H9 (cell line): ENCODE measurements at regions not wholly inside any gene's neighbourhood (a gene's known extent, or its start where the extent isn't known, plus 50 kb on each side); places are given as distances from the start of the nearest gene placed in this dataset.

Experiments used
- DNase-seq: peaks from one replicate; pipeline ENCODE4 v3.0.0-alpha.2; 2017
- H2AFZ ChIP-seq: one replicate; pipeline ENCODE4 v1.6.1; 2013; ENCODE audit warnings: mild to moderate bottlenecking, low read length, control low read depth, moderate library complexity
- H2AK5ac ChIP-seq: 2 replicates; pipeline ENCODE4 v1.6.1; 2013; ENCODE audit warnings: low read length, control low read depth, mixed read lengths; ENCODE audit not compliant: insufficient read length
- H2BK120ac ChIP-seq: one replicate; pipeline ENCODE4 v1.6.1; 2013; ENCODE audit warnings: low read depth, mild to moderate bottlenecking, low read length, control low read depth, inconsistent platforms; ENCODE audit not compliant: poor library complexity, severe bottlenecking
- H2BK12ac ChIP-seq: 2 replicates; pipeline ENCODE4 v1.6.1; 2013; ENCODE audit warnings: low read length, control low read depth, mixed read lengths, low read depth; ENCODE audit not compliant: insufficient read length
- H2BK15ac ChIP-seq: 2 replicates; pipeline ENCODE4 v1.6.1; 2013; ENCODE audit warnings: low read depth, low read length, control low read depth
- H2BK20ac ChIP-seq: one replicate; pipeline ENCODE4 v1.6.1; 2013; ENCODE audit warnings: low read depth, mild to moderate bottlenecking, low read length, control low read depth, inconsistent platforms; ENCODE audit not compliant: poor library complexity, severe bottlenecking
- H2BK5ac ChIP-seq: 2 replicates; pipeline ENCODE4 v1.6.1; 2013; ENCODE audit warnings: low read length, control low read depth, mixed read lengths; ENCODE audit not compliant: insufficient read length
- H3K14ac ChIP-seq: 2 replicates; pipeline ENCODE4 v1.6.1; 2013; ENCODE audit warnings: low read length, control low read depth; ENCODE audit not compliant: insufficient read depth
- H3K18ac ChIP-seq: 2 replicates; pipeline ENCODE4 v1.6.1; 2013; ENCODE audit warnings: low read depth, mild to moderate bottlenecking, mixed read lengths, low read length, control low read depth; ENCODE audit not compliant: insufficient read length
- H3K23ac ChIP-seq: 2 replicates; pipeline ENCODE4 v1.6.1; 2013; ENCODE audit warnings: low read length, control low read depth, mixed read lengths, low read depth; ENCODE audit not compliant: insufficient read length
- H3K23me2 ChIP-seq: 2 replicates; pipeline ENCODE4 v1.6.1; 2013; ENCODE audit warnings: low read depth, mild to moderate bottlenecking, mixed read lengths, low read length, control low read depth; ENCODE audit not compliant: insufficient read length, poor library complexity, severe bottlenecking
- H3K27ac ChIP-seq: 2 replicates; pipeline ENCODE4 v1.5.1; 2013; ENCODE audit warnings: low read length, control low read depth, mixed read lengths, low read depth; ENCODE audit not compliant: insufficient read length
- H3K27me3 ChIP-seq: 2 replicates; pipeline ENCODE4 v1.6.1; 2013; ENCODE audit warnings: low read length, control low read depth, inconsistent platforms; ENCODE audit not compliant: insufficient read depth
- H3K4ac ChIP-seq: 2 replicates; pipeline ENCODE4 v1.6.1; 2013; ENCODE audit warnings: low read depth, mild to moderate bottlenecking, control low read depth, inconsistent platforms, low read length, moderate library complexity
- H3K4me1 ChIP-seq: 2 replicates; pipeline ENCODE4 v1.6.1; 2013; ENCODE audit warnings: low read length, control low read depth, inconsistent platforms; ENCODE audit not compliant: insufficient read depth
- H3K4me2 ChIP-seq: 2 replicates; pipeline ENCODE4 v1.6.1; 2013; ENCODE audit warnings: low read length, control low read depth, mixed read lengths; ENCODE audit not compliant: insufficient read length, insufficient read depth
- H3K56ac ChIP-seq: 2 replicates; pipeline ENCODE4 v1.6.1; 2013; ENCODE audit warnings: low read depth, mild to moderate bottlenecking, mixed read lengths, low read length, control low read depth; ENCODE audit not compliant: insufficient read length
- H3K79me1 ChIP-seq: 2 replicates; pipeline ENCODE4 v1.6.1; 2013; ENCODE audit warnings: low read depth, mild to moderate bottlenecking, moderate library complexity, low read length, control low read depth, inconsistent platforms; ENCODE audit not compliant: insufficient read depth, poor library complexity, severe bottlenecking
- H3K79me2 ChIP-seq: 2 replicates; pipeline ENCODE4 v1.6.1; 2013; ENCODE audit warnings: low read length, control low read depth, inconsistent platforms; ENCODE audit not compliant: insufficient read depth
- H3K9ac ChIP-seq: 2 replicates; pipeline ENCODE4 v1.6.1; 2013; ENCODE audit warnings: low read length, control low read depth, mixed read lengths; ENCODE audit not compliant: insufficient read length; ENCODE audit errors: extremely low read depth
- H3K9me3 ChIP-seq: one replicate; pipeline ENCODE4 v1.6.1; 2013; ENCODE audit warnings: low read depth, low read length, inconsistent platforms; ENCODE audit not compliant: control insufficient read depth
- H3T11ph ChIP-seq: one replicate; pipeline ENCODE4 v1.6.1; 2013; ENCODE audit warnings: mild to moderate bottlenecking, low read length, control low read depth, inconsistent platforms
- H4K20me1 ChIP-seq: one replicate; pipeline ENCODE4 v1.6.1; 2013; ENCODE audit not compliant: control insufficient read depth, insufficient read length, insufficient read depth
- H4K5ac ChIP-seq: 2 replicates; pipeline ENCODE4 v1.6.1; 2013; ENCODE audit warnings: low read depth, mild to moderate bottlenecking, mixed read lengths, low read length, control low read depth; ENCODE audit not compliant: insufficient read length
- H4K8ac ChIP-seq: replicated peaks from 2 replicates; pipeline ENCODE4 v1.6.1; 2013; ENCODE audit warnings: low read length, control low read depth, mixed read lengths, low read depth; ENCODE audit not compliant: insufficient read length
- H4K91ac ChIP-seq: 2 replicates; pipeline ENCODE4 v1.6.1; 2013; ENCODE audit warnings: low read depth, mild to moderate bottlenecking, moderate library complexity, mixed read lengths, low read length, control low read depth; ENCODE audit not compliant: insufficient read length
- H3K27ac Mint-ChIP-seq, 3 experiments: 2 replicates in 2 of 3; 3 replicates in 1 of 3; pipeline ENCODE4 v1.8.0; 2020 to 2021; ENCODE audit warnings: mixed read lengths in 3 of 3, mild to moderate bottlenecking in 1 of 3, moderate library complexity in 1 of 3
- H3K27me3 Mint-ChIP-seq: 2 replicates; pipeline ENCODE4 v1.8.0; 2021; ENCODE audit warnings: low read depth, mild to moderate bottlenecking, moderate library complexity, mixed read lengths
- H3K36me3 Mint-ChIP-seq, 3 experiments: 2 replicates in 2 of 3; 3 replicates in 1 of 3; pipeline ENCODE4 v1.8.0; 2020 to 2021; ENCODE audit warnings: low read depth in 3 of 3, mixed read lengths in 3 of 3; ENCODE audit not compliant: insufficient read depth in 1 of 3
- H3K4me1 Mint-ChIP-seq, 2 experiments: 2 replicates each; pipeline ENCODE4 v1.8.0; 2020; ENCODE audit warnings: mixed read lengths in 2 of 2
- H3K4me3 Mint-ChIP-seq, 2 experiments: 2 replicates in 1 of 2; 3 replicates in 1 of 2; pipeline ENCODE4 v1.8.0; 2020 to 2021; ENCODE audit warnings: mild to moderate bottlenecking in 2 of 2, mixed read lengths in 2 of 2, moderate library complexity in 1 of 2
- H3K9me3 Mint-ChIP-seq, 2 experiments: 2 replicates in 1 of 2; 3 replicates in 1 of 2; pipeline ENCODE4 v1.8.0; 2020; ENCODE audit warnings: mild to moderate bottlenecking in 2 of 2, mixed read lengths in 2 of 2, moderate library complexity in 1 of 2
- WGBS: extraction: QIAGEN DNeasy Blood & Tissue Kit; methylation state at CpG from one replicate; pipeline ENCODE4 v1.1.7; 2013; ENCODE audit warnings: missing lambda C conversion rate, low lambda C conversion rate, mixed read lengths; ENCODE audit not compliant: insufficient read length; ENCODE audit errors: extremely low coverage; 5-methylcytosine and 5-hydroxymethylcytosine counted together
- TF ChIP-seq, protein P1 (sequence below): fragments of 200-600 bp; sonication (generic); conservative IDR thresholded peaks from 3 replicates; pipeline ENCODE4 v1.8.0; 2021; ENCODE audit warnings: antibody characterized with exemption, mild to moderate bottlenecking

DNA sequence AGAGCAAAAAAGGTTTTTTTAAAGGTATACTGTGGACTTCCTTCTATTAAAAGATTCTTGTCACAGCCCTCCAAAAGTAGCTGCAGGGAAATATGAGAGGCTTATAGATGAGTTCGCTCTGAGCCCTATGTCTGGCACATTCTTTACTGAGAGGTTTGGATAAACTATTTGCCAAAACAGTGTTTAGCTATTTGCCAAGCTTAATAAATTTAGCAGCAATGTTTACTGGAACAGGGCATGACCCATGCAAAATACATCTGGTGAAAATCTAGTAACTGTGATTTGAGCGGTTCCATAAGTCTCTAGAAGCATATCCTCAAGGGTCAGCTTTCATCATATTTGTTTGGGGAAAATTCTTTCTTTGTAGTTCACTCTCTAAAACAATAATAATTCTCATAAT lies 1696.7 kb upstream of the PIK3C3 start:
- H3K4me3 Mint-ChIP-seq: no peak overlapping the region
- no peaks in the 10 kb centered on the region for H4K20me1 ChIP-seq
- no peak overlapping the region for H3K4me2 ChIP-seq
- no peak overlapping the region for H2BK12ac ChIP-seq
- no peaks in the 10 kb centered on the region for H3K4me1 ChIP-seq
- H3K27me3 Mint-ChIP-seq: no peaks in the 10 kb centered on the region
- H2BK15ac ChIP-seq: no peak overlapping the region
- H3T11ph ChIP-seq: no peak overlapping the region
- H3K27ac Mint-ChIP-seq: no peak overlapping the region
- no peaks in the 10 kb centered on the region for H3K79me1 ChIP-seq
- no peak overlapping the region for H4K5ac ChIP-seq
- H3K79me2 ChIP-seq: no peaks in the 10 kb centered on the region
- H3K9ac ChIP-seq: no peak overlapping the region
- TF ChIP-seq, protein P1, sequence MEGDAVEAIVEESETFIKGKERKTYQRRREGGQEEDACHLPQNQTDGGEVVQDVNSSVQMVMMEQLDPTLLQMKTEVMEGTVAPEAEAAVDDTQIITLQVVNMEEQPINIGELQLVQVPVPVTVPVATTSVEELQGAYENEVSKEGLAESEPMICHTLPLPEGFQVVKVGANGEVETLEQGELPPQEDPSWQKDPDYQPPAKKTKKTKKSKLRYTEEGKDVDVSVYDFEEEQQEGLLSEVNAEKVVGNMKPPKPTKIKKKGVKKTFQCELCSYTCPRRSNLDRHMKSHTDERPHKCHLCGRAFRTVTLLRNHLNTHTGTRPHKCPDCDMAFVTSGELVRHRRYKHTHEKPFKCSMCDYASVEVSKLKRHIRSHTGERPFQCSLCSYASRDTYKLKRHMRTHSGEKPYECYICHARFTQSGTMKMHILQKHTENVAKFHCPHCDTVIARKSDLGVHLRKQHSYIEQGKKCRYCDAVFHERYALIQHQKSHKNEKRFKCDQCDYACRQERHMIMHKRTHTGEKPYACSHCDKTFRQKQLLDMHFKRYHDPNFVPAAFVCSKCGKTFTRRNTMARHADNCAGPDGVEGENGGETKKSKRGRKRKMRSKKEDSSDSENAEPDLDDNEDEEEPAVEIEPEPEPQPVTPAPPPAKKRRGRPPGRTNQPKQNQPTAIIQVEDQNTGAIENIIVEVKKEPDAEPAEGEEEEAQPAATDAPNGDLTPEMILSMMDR: no peak
- H4K8ac ChIP-seq: no peak overlapping the region
- no peaks in the 10 kb centered on the region for H3K23me2 ChIP-seq
- no peak for DNase-seq
- H3K36me3 Mint-ChIP-seq: peaks cover 0 to 17% (median 5%) of the 10 kb centered on the region in 3 experiments; a peak in 3 of 7 replicates
- no peak overlapping the region for H3K4ac ChIP-seq
- H3K27me3 ChIP-seq: no peaks in the 10 kb centered on the region
- no peak overlapping the region for H2AK5ac ChIP-seq
- no peak overlapping the region for H4K91ac ChIP-seq
- peaks cover 5 to 10% of the 10 kb centered on the region in 2 experiments for H3K9me3 Mint-ChIP-seq
- H3K27ac ChIP-seq: no peak overlapping the region
- H3K18ac ChIP-seq: no peak overlapping the region
- H3K56ac ChIP-seq: no peak overlapping the region
- H3K14ac ChIP-seq: no peak overlapping the region
- H3K23ac ChIP-seq: no peak overlapping the region
- no peak overlapping the region for H2BK120ac ChIP-seq
- no peak overlapping the region for H2AFZ ChIP-seq
- H2BK20ac ChIP-seq: no peak overlapping the region
- no peak overlapping the region for H2BK5ac ChIP-seq
- peaks cover 0 to 12% of the 10 kb centered on the region in 2 experiments; a peak in 2 of 4 replicates for H3K4me1 Mint-ChIP-seq
- no CpG with 5 or more reads among the region's 2 CpGs for WGBS
- no peaks in the 10 kb centered on the region for H3K9me3 ChIP-seq
